Fibroblast of lung (primary cell): ENCODE measurements at regions not wholly inside any gene's neighbourhood (a gene's known extent, or its start where the extent isn't known, plus 50 kb on each side); places are given as distances from the start of the nearest gene placed in this dataset.

Experiments
- DNase-seq, 2 donors: peaks; one replicate each; pipeline versions ENCODE4 v3.0.0 to v3.0.0-alpha.2; 2010; ENCODE audit warnings: low read depth in 2 of 2
- H2AFZ ChIP-seq: 2 replicates; pipeline ENCODE4 v1.5.1; 2012; ENCODE audit warnings: low read length, control low read depth, inconsistent platforms
- H3K27ac ChIP-seq: 2 replicates; pipeline ENCODE4 v1.5.1; 2011; ENCODE audit warnings: low read length, control low read depth; ENCODE audit not compliant: insufficient read depth
- H3K27me3 ChIP-seq: 2 replicates; pipeline ENCODE4 v1.5.1; 2011; ENCODE audit warnings: mild to moderate bottlenecking, low read length; ENCODE audit not compliant: control insufficient read depth, insufficient read depth
- H3K36me3 ChIP-seq: 2 replicates; pipeline ENCODE4 v1.5.1; 2011; ENCODE audit warnings: low read length; ENCODE audit not compliant: control insufficient read depth, insufficient read depth
- H3K4me1 ChIP-seq: 2 replicates; pipeline ENCODE4 v1.5.1; 2011; ENCODE audit warnings: low read length; ENCODE audit not compliant: control insufficient read depth, insufficient read depth; ENCODE audit errors: extremely low read depth
- H3K4me2 ChIP-seq: 2 replicates; pipeline ENCODE4 v1.5.1; 2011; ENCODE audit warnings: low read length, control low read depth; ENCODE audit not compliant: insufficient read depth; ENCODE audit errors: extremely low read depth
- H3K4me3 ChIP-seq, 4 experiments: fragments of 200-600 bp in 1 of 4; sonication (generic) in 1 of 4; replicated peaks in 1 of 4; 2 replicates each; pipeline ENCODE4 v1.5.1; 2011 to 2016; ENCODE audit warnings: low read length in 4 of 4, low read depth in 3 of 4, mild to moderate bottlenecking in 3 of 4, control low read depth in 2 of 4, inconsistent platforms in 1 of 4, mixed read lengths in 1 of 4; ENCODE audit not compliant: insufficient read depth in 1 of 4; ENCODE audit errors: control extremely low read depth in 1 of 4
- H3K79me2 ChIP-seq: 2 replicates; pipeline ENCODE4 v1.5.1; 2012; ENCODE audit warnings: mild to moderate bottlenecking, low read length, inconsistent platforms; ENCODE audit not compliant: control insufficient read depth, insufficient read depth
- H3K9ac ChIP-seq: 2 replicates; pipeline ENCODE4 v1.5.1; 2011; ENCODE audit warnings: mild to moderate bottlenecking, low read length, control low read depth; ENCODE audit not compliant: insufficient read depth
- H3K9me3 ChIP-seq: 2 replicates; pipeline ENCODE4 v1.5.1; 2012; ENCODE audit warnings: low read depth, low read length; ENCODE audit not compliant: control insufficient read depth, insufficient read depth
- H4K20me1 ChIP-seq: 2 replicates; pipeline ENCODE4 v1.5.1; 2011; ENCODE audit warnings: low read length; ENCODE audit not compliant: control insufficient read depth, insufficient read depth; ENCODE audit errors: extremely low read depth
- EZH2 ChIP-seq: IDR thresholded peaks from 2 replicates; pipeline ENCODE4 v1.5.1; 2012; ENCODE audit warnings: low read length, control low read depth, mild to moderate bottlenecking; ENCODE audit errors: missing control alignments
- TF ChIP-seq, protein P1 (sequence below), 2 donors: IDR thresholded peaks in 1 of 2; conservative IDR thresholded peaks in 1 of 2; 1 replicate in 1 of 2; 2 replicates in 1 of 2; pipeline ENCODE4 v1.5.1; 2011 to 2012; ENCODE audit warnings: low read length in 2 of 2, control low read depth in 1 of 2, inconsistent platforms in 1 of 2, low read depth in 1 of 2, mild to moderate bottlenecking in 1 of 2

DNA sequence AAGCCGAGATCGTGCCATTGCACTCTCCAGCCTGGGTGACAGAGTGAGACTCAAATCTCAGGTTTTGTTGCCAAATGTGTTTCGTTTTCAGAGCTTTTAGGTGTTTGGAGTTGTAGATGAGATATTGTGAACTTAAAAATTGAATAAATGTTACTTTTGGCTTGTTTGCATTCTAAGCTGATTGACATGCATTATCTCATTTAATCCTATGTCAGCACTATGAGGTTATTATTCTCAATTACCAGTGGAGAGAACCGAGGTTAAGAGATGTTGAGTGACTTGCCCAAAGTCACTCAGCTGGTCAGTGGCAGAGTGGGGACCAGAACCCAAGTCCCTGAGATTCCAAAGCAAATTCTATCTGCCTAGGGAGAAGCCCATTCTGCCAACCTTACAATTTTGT, 72.6 kb upstream of the PIM1 start:
- no peak overlapping the region for H3K4me2 ChIP-seq
- no peak for DNase-seq
- H3K27ac ChIP-seq: no peak overlapping the region
- no peaks in the 10 kb centered on the region for H3K36me3 ChIP-seq
- no peaks in the 10 kb centered on the region for H4K20me1 ChIP-seq
- no peak overlapping the region for H3K9ac ChIP-seq
- no peaks in the 10 kb centered on the region for H3K79me2 ChIP-seq
- peaks cover 5% of the 10 kb centered on the region for H3K27me3 ChIP-seq
- H2AFZ ChIP-seq: no peak overlapping the region
- TF ChIP-seq, protein P1, sequence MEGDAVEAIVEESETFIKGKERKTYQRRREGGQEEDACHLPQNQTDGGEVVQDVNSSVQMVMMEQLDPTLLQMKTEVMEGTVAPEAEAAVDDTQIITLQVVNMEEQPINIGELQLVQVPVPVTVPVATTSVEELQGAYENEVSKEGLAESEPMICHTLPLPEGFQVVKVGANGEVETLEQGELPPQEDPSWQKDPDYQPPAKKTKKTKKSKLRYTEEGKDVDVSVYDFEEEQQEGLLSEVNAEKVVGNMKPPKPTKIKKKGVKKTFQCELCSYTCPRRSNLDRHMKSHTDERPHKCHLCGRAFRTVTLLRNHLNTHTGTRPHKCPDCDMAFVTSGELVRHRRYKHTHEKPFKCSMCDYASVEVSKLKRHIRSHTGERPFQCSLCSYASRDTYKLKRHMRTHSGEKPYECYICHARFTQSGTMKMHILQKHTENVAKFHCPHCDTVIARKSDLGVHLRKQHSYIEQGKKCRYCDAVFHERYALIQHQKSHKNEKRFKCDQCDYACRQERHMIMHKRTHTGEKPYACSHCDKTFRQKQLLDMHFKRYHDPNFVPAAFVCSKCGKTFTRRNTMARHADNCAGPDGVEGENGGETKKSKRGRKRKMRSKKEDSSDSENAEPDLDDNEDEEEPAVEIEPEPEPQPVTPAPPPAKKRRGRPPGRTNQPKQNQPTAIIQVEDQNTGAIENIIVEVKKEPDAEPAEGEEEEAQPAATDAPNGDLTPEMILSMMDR (conservative IDR thresholded peaks at IDR 0.05 in 1 of 2, IDR thresholded peaks at IDR 0.05 in 1 of 2; ENCODE audit: low read depth in 1 of 2, low read length in 2 of 2): no peak
- TF ChIP-seq EZH2: no peak
- peaks cover 5% of the 10 kb centered on the region for H3K4me1 ChIP-seq
- no peak overlapping the region for H3K4me3 ChIP-seq
- no peaks in the 10 kb centered on the region for H3K9me3 ChIP-seq

DNA sequence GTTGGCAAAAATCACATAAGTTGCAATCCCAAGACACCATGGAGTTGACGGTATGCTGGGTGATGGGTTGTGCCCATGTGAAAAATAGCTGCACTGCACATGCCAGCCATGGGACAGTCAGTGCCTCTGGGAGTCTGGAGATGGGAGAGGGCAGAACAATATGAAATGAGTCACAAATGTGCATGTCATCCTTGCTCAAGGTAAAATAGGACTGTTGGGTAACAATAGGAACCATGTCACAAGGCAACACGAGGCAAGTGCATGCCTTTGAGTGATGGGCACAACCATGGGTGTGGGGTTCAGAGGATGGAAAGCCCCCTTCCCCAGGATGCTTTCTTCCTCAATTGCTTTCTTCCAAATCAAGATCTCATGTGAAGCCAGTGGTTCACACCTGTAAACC, 70.5 kb upstream of the PIM1 start:
- H3K9me3 ChIP-seq: no peaks in the 10 kb centered on the region
- H3K79me2 ChIP-seq: no peaks in the 10 kb centered on the region
- no peaks in the 10 kb centered on the region for H3K36me3 ChIP-seq
- H2AFZ ChIP-seq: no peak overlapping the region
- H3K4me1 ChIP-seq: peaks cover 14% of the 10 kb centered on the region
- DNase-seq: no peak
- TF ChIP-seq, protein P1 (conservative IDR thresholded peaks at IDR 0.05 in 1 of 2, IDR thresholded peaks at IDR 0.05 in 1 of 2; ENCODE audit: low read depth in 1 of 2, low read length in 2 of 2): no peak
- TF ChIP-seq EZH2: no peak
- H3K9ac ChIP-seq: no peak overlapping the region
- H4K20me1 ChIP-seq: no peaks in the 10 kb centered on the region
- no peak overlapping the region for H3K4me3 ChIP-seq
- H3K4me2 ChIP-seq: no peak overlapping the region
- H3K27ac ChIP-seq: no peak overlapping the region
- peaks cover 5% of the 10 kb centered on the region for H3K27me3 ChIP-seq

DNA sequence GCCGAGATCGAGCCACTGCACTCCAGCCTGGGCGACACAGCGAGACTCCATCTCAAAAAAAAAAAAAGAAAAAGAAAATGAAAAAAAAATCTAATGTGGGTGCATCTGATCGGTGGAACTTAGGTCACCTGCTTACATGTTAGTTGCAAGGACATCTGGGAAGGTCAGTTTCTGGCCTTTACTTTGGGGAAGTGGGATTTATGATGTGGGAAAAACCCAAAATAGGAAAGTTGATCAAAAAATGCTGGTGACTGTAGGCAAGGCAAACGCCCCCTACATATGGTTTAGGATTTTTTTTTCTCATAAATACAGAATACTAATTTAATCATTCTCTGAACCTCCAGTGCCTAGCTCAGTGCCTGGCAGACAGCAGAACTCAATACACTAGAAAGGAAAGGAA, 69.2 kb upstream of the PIM1 start:
- Histone ChIP-seq H4K20me1 (no peaks in the 10 kb centered on the region), H3K27ac (no peak overlapping the region), H2AFZ (no peak overlapping the region), H3K9ac (no peak overlapping the region), H3K4me3 (no peak overlapping the region), H3K4me2 (no peak overlapping the region), H3K36me3 (no peaks in the 10 kb centered on the region), H3K9me3 (no peaks in the 10 kb centered on the region), H3K79me2 (no peaks in the 10 kb centered on the region), H3K4me1 (peaks cover 14% of the 10 kb centered on the region), H3K27me3 (peaks cover 5% of the 10 kb centered on the region)
- TF ChIP-seq, protein P1 (conservative IDR thresholded peaks at IDR 0.05 in 1 of 2, IDR thresholded peaks at IDR 0.05 in 1 of 2; ENCODE audit: low read depth in 1 of 2, low read length in 2 of 2): no peak
- TF ChIP-seq EZH2: no peak
- no peak for DNase-seq
